NCI-H2107 (cell line): ENCODE measurements at regions not wholly inside any gene's neighbourhood (a gene's known extent, or its start where the extent isn't known, plus 50 kb on each side); places are given as distances from the start of the nearest gene placed in this dataset.

Experiments
- DNase-seq: peaks from one replicate; lab custom pipeline; 2025; lab: John Stamatoyannopoulos, UW

DNA sequence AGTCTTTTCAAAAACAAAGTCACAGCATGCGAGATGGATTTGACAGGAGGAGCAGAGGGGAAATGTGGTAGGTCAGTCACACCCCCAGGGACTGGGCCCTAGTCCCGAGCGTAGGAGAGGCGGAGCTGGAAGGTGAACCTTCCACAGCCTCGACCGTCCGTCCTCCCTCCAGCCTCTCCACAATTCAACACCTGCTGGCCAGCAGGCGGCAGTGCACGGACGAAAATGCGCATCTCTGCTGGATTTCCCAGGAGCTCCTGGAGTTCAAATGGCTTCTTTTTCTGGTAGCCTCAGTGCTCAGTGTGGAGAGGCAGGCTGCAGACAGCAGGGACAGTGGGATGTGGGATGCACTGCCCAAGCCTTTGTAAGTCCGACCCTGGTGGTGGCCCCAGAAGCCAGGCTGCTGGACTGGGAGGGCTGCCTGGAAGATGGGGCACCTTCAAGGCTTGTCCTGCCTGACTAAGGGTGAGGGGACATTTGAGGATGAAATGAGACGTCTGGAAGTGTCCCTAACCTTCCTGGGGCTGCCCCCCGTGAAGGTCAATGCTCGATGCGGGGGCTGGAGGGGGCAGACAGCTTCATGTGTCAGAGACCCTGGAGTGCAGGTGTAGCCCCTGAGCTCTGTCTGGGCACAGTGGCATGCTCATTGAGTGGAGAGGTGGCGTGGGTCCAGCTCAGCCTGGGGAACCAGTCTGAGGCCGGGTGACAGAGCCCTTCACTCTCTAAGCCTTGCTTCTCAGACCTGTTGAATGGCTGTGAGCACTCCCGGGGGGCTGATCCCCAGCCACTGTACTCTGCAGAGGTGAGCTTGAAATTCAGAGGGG is 189.5 kb downstream of the TFCP2L1 start:
- DNase-seq: peak; percentile 49

DNA sequence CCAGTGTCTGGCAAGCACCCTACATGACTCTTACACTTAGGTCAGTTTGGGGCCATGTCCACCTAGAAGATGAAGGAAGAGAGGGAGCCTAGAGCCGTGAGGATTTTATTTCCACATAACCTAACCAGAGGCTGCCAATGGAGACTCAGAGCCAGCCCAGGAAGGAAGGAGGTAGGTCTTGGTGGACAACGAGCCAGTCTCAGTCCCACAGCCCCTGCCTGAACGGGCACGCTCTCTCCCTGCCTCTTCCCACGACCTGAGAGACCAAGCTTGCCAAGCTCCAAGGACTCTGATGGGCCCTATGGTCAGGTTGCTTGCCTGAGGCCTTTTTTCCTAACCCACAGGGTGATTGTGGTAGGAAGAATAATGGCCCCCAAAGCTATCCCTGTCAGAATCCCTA is 188.4 kb downstream of the TFCP2L1 start:
- DNase-seq: no peak

DNA sequence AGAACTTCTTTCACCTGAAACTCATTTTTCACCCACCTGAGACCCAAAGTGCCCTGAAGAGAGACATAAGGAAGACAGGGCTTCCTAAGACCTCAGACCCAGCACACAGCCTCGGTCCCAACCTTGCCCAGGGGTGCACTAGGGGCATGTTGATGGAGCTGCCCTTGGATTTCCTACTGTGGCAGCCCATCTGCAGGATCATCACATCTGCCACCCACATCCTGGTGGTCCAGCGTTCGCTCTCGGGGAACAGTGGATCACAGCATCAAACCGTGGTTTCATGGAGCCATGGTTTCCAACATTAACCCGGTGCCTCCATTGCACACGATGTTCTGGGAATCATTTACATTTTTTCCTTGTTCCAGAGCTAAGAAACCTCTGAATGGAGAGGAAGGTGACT is 186.4 kb downstream of the TFCP2L1 start:
- DNase-seq: no peak

DNA sequence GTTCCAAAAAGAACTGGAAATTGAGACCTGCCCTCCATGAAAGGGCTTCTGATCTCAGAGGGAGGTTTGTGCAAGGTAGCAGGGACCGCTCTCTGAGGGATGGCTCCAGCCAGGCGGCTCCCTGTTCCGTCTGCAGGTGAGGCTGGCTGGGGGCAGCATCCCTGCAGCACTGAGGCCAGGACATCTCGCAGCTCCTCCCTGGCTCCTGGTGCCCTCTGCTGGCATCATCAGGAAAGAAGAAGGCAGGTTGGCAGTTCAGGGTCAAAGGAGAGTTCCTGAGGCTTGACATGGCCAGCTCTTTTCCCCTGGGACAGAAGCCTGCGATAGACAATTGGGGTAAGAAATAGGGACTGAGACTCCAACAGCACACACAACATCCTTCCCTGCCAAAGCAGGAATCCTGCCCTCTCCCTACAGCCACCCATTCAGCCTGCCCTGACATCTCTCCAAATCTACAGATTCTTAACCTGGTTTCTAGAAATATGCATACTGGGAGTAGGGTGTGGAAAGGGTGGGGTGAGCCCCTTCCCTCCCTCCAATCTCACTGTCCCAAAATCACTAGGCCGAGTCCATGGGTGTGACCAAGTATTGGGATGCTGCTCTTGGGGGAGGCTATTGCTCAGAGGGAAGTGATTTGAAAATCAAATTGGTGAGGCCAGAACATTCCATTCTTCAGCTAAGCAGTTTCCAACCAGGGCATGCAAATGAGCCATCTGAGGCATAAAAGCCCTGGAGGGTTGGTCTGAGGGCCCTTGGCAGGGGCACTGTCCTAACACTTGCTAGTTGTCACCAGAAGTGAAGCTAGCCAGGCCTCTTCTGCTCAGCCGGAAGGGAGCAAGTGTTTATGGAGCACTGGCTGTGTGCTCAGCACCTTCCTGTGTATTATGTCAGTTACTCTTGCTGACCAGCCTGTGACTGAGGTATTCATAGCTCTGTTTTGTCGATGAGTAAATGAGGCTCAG is 185.4 kb downstream of the TFCP2L1 start:
- no peak for DNase-seq

DNA sequence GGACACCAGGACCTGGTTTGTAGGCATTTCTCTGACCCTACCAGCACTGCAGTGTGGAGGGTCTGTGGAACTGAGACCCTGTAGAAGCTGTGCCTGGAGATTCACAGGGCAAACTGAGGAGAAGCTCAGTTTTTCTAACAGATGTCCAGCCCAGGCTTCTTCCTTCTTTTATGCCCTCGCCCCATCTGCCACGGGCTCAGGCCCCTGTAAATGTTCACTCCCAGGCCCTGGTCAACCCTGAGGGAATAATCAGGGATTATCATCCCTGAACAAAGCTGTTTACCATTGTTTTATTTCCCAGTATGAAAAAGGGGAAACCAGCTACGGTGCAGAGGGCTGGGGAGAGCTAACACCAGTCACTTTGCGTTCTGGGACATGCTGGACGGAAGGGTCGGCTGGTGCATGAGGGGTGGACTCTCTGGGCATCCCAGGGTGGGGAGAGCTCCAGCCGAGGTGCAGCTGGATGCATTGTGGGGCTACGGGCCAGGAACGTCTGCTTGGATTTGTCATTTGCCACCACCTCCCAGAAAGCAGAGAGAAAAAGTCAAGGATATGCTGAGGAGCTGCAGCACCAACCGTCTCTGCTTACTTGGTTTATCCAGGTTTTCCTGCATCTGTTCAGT is 183.8 kb downstream of the TFCP2L1 start:
- DNase-seq: no peak

DNA sequence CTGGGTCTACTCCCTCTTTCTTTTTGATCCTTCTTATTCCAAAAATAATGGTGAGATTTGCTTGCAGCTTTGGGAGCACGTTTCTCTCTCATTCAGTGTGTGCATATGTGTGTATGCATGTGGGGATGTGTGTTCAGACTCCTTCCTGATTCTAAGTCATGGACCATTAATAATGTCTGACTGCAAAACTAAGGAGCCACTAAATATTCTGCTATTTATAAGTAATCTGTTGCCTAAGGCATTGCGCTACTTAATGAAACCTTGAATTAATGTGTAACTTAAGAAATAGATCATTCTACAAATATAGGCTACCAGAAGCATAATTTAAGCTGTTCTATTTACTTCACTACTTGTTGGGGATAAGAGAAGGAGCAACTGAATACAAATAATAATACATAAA is 182.1 kb downstream of the TFCP2L1 start:
- DNase-seq: no peak

DNA sequence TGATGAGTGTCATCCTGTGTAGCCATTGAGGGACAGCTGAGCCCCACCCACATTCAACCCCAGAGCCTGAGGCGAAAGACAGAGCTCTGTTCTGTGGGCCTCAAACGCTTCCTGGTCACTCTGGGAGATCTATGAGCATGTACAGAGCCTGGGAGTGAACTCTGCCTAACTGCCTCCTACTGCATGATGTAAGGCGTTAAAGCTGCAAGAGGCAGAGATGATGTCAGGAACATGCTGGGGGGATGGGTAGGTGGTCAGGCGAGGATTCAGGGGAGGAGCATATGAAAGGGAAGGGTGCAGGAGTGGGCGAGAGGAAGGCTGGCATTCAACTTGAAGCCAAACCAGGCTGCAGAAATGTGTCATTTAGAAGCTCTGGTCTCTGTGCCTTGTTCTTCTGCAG is 181.0 kb downstream of the TFCP2L1 start:
- DNase-seq: no peak

DNA sequence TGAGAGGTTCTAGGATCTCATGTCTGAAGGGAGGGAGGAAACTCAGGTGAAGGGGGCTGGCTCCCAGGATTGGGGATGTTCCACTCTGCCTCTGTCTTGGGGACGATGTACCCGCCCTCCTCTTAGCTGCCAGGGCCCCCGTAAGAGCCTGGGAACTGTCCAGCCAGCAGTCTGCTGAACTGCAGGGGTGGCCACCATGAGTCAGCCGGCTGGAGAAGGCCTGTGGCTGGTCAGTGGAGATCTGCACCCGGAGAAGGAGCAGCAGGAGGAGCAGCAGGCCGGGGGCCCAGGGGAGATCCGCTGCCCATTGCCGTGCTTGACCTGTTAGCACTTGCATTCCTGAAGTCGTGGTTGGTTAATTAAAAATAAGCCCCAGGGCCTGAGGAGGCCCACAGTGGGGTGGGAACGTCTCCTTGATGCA is 180.3 kb downstream of the TFCP2L1 start:
- DNase-seq: no peak

DNA sequence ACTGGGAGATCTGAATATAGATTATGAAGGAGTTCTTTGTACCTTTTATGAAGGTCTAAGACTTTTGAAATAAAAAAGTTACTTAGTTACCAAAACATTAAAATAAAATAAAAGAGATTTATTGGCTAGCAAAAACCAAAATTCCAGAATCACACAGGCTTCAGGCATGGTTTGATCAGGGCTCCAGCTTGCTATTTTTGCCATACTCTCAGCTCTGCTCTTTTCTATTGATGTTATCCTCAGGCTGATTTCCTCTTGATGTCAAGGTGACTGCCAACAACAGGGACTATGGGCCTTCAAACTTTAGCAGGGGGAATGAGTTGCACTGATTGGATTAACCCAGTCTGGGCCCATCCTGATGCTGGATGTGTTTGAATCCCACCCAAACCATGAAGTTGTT is 174.1 kb downstream of the TFCP2L1 start:
- no peak for DNase-seq

DNA sequence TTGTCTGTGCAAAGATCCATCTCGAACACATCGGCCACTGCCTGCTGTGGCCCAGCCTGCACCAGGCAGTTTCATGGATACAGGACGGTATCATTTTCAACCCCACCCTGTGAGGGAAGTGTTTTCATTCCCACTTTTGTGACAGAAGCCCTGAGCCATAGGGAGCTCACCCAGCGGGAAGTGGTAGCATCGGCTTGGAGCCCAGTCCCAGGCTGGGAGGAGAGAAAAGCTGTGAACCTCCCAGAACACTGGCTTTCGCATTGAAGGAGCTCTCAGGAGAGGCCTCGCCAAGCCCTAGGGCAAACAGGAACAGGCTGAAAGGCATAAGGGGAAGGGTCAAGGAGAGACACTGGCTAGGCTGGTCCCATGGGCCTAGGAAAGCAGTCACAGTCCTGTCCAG is 166.1 kb downstream of the TFCP2L1 start:
- no peak for DNase-seq

DNA sequence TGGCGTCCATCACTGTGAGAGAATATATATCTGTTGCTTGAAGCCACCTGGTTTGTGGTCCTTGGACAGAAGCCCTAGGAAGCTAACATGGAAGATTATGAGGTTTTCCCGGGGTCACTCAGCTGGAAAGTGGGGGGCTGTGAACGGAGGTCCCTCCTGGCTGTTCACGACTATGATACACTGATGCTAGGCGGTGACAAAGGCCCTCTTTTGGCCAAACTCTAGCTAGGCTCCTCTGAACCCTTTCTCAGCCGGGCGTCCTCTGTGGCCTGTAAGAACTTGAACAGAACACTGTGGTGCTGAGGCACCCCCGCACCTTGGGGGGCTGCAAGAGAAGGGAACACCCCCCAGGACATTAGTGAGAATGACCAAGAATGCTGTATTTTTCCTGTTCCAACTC is 164.6 kb downstream of the TFCP2L1 start:
- no peak for DNase-seq

DNA sequence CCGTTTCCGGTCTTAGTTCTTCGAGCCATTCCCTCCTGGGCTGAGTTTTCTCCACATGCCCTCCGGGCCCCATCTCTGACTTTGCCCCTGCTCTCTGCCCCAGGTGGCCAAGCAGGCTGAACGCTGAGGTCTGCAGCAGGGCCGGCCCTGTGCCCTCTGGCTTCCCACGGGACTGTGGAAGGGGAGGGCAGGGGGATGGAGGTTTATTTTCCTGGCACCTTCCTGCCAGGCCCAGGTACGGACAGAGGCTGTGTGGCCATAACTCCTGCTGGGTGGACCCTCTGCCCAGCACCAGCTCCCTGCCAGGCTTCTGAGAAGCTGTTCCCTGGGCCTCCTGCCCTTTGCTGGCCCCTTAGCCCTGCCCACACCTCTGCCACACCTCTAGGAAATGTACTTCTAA is 164.0 kb downstream of the TFCP2L1 start:
- no peak for DNase-seq

DNA sequence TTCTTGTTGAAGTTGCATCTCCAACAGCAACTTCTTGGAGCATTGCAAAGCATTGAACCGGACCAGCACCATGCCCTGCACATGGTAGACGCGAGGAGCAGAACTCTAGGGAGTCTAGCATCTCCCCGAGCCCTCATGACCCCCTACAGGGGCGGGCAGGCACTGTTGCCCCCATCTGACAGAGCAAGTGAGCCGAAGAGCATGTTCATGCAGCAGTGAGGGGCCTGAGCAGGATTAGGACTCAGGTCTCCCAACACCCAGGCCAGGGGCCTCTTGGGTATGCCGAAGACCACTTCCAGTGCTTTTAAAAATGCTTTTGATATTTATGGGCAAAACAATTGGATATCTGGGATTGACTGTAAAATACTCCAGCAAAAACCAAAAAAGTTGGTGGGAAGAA is 163.3 kb downstream of the TFCP2L1 start:
- DNase-seq: no peak

DNA sequence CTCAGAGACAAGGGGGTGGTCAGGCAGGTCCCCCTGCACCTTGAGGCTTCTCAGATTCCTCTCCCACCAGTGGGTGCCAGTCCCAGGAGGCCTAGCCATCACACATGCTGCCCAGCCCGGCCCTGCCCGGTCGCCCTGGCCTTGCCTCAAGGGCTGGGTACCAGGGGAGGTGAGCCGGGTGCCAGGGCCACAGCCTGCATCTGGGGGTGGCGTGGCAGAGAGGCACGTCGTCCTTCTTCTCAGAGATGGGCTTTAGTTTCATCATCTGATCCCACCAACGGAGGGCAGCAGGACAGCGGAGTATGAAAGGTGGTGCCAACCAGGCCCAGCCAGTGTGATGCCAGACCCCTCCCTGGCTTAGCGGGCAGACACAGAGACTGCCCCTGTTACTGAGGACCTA is 161.7 kb downstream of the TFCP2L1 start:
- DNase-seq: no peak

DNA sequence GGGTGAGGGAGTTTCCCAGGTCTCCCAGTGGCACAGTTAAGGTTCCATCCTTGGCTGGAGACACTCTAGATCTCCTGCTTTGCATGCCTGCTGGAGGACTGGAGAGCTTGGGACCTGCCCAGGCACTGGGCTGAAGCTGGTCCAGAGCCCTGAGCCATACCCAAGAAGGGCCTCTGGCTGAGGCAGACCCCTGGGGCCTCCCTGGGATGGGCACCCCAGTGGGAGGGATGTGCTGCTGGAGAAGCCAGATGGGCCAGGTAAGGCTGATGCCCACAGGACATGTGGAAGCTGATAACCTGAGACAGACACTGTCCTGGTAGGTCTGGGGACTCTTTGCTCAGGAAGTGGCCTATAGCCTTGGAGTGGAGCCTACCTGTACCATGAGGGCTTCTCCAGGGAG is 160.7 kb downstream of the TFCP2L1 start:
- DNase-seq: no peak

DNA sequence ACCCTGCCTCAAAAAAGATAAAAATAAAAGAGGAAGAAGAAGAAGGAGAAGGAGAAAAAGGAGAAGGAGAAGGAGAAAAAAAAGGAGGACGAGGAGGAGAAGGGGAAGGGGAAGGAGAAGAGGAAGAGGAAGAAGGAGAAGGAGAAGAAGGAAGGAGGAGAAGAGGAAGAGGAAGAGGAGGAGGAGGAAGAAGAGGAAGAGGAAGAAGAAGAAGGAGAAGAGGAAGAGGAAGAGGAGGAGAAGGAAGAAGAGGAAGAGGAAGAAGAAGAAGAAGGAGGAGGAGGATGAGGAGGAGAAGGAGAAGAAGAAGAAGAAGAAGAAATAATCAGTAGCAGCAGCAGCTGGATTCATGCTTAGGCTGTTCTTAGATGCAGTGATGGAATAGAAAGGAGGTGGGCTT is 159.7 kb downstream of the TFCP2L1 start:
- DNase-seq: no peak

DNA sequence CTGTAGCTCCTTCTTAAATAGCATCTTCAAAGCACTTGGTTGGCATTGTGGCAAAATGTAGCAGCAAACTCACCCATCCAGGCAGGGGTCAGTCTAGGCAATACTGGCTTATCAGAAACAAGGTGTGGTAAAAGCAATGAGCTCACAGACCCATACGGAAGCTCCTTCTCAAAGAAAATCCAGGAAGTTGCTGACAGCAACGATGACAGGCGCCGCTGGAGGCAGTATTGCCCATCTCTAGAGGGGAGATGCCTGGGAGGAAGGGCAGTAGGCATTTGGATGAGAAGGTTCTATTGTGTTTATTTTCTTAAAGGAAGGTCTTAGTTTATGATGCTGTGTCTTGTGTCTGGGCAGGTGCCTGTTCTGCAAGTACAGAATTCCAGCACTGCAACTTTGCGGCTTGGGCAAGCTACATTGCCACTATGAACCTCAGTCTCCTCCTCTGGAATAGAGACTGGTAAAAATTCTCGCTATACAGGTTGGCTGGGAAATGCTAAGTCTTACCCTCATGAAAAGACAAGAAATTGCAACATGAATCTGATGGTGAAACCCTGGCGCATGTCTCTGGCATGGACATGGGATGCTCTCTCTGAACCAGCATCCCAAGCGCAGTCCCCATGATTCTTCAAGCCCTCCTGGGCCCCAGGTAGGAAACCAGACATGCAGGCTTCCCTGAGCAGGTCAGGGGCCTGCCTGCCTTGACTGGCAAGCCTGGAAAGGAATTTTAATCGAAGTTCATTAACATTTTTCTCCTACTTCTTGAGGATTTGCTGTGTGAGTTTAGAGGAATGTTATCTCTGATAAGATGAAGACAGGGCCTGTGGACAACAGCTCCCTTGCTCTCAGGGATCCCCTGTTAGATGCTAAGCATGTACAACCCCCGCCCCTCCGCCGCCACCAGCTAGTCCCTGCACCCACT is 156.0 kb downstream of the TFCP2L1 start:
- DNase-seq: no peak

DNA sequence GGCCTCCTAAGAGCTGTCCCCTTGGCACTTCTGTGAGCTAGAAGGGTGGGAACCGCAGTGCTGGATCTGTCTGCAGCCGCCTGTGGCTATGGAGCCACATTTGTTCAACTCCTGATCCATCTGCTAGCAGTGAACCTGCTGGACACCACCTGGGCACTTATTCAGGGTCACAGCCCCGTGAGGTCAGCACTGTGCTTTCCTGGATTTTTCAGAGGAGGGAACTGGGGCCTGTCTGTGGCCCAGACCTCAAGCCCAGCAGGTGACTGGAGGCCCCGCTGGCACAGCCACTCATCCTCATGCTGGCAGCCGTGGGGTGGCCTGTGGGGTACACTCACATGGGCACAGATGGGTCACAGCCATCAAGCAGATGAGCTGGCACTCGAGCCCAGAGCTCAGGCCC is 155.3 kb downstream of the TFCP2L1 start:
- DNase-seq: no peak

DNA sequence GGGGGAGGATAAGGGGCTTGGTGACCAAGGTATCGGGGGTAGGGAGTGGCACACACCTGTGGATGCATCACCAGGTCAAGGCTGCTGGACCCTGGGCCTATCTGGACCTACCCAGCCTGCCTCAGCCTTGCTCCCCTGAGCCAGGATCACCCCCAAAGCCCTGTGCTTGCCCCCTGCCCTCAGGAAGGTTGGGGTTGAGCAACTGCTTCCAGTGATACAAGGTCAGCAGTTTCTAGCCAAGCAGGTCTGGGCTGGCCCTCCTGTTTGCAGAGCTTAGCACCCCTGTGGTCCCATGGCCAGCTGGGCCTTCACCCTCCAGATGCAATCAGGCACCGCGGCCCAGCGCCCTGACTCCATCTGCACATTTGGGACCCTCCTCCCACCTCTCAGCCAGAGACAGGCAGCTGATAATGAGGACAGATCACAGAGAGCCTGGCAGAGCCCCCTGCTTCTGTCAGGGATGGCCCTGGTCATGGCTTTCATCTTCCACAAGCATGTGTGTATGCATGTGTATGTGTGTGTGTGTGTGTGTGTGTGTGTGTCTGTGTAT is 154.6 kb downstream of the TFCP2L1 start:
- no peak for DNase-seq

DNA sequence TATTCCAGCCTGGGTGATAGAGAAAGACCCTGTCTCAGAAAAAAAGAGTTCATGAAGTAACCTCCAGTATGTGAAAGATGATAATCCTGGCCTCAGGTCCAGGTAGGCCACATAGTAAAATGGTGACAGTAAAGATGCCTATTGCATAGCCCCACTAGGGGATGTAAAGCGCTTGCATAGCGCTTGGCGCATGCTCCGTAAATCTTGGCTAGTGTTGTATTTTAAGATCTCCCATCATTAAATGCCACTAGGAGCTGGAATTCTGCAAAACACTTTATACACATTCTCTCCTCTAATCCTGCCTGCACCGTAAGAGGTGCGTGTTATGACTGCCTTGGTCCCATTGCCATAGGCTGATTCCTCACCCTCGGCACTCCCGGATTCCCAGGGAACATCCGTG is 153.6 kb downstream of the TFCP2L1 start:
- DNase-seq: no peak

DNA sequence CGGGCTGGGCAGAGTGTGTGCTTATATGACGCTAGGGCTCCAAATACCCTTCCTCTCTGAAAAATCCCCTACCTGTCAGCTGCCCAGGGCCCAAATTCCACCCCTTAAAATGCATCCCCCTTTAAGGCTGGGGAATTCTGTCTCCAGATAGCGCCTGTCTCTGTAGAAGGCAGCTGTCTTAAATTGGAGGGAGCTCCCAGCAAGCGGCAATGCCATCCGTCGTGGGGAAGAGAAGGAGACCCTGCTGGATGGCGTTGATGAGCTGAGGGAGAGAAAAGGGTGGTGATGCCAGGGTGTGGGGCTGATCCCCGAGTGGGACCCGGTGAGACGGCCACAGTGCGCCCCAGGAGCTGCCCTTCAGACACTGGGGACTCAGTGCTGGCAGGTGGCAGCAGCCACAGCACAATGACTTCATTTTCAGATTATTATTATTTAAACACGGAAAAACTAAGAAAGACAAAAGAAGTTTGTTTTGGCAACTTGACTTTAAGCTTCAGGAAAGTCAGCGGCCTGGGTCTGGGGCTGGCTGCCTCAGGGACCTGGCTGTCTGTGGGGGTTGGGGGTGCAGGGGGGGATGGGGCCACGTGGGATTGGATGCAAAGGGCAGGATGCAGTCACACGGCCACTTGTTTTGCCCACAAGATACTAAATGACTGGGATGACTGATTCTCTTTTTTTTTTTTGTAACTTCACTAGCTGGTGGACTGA is 152.8 kb downstream of the TFCP2L1 start:
- DNase-seq: no peak
